ENCODE measurements at regions not wholly inside any gene's neighbourhood (a gene's known extent, or its start where the extent isn't known, plus 50 kb on each side); places are given as distances from the start of the nearest gene placed in this dataset.

DNA sequence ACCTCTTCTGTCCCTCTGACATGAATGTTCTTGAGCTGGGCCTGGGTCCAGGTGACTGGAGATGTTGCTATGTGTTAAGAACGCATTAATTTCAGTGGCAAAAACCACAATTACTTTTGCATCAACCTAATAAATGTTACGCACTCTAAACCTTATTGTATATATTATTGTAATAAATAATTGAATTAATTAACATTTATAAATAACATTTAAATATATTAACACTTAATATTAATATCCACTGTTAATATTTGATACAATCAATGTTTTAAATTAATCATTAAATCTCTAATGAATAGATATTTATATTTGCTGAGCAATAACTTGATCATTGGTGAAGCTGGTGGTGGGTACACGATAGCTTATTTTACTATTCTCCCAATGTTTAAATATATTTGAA, 97.4 kb downstream of the KCNF1 start:
- no peak for TF ChIP-seq YY1 (IDR thresholded peaks at IDR 0.05; ENCODE audit: insufficient read depth, insufficient read length)
- no peak for TF ChIP-seq ZNF274 (IDR thresholded peaks at IDR 0.05; ENCODE audit: low read depth, low read length)

All from NT2/D1 (cell line).